Smooth muscle cell (in vitro differentiated cells): ENCODE measurements at regions not wholly inside any gene's neighbourhood (a gene's known extent, or its start where the extent isn't known, plus 50 kb on each side); places are given as distances from the start of the nearest gene placed in this dataset.
A peak's percentile ranks its signal among the peaks of the same experiment; 100 is the strongest.

Experiments used
- DNase-seq: peaks from one replicate; lab custom pipeline; 2025; ENCODE audit not compliant: unreplicated experiment; lab: John Stamatoyannopoulos, UW
- H2AFZ ChIP-seq: fragments of 200-600 bp; sonication (generic); 2 replicates; pipeline ENCODE4 v1.6.0; 2016; ENCODE audit warnings: antibody characterized with exemption, low read depth, mild to moderate bottlenecking
- H3F3A ChIP-seq: fragments of 200-600 bp; sonication (generic); 2 replicates; pipeline ENCODE4 v1.6.0; 2017; ENCODE audit warnings: antibody characterized with exemption, low read depth
- H3K27ac ChIP-seq: fragments of 200-600 bp; sonication (generic); 2 replicates; pipeline ENCODE4 v1.5.1; 2016; ENCODE audit warnings: low read depth, mild to moderate bottlenecking
- H3K27me3 ChIP-seq: fragments of 200-600 bp; sonication (generic); 2 replicates; pipeline ENCODE4 v1.6.1; 2016; ENCODE audit warnings: low read depth, mild to moderate bottlenecking
- H3K36me3 ChIP-seq: fragments of 200-600 bp; sonication (generic); 2 replicates; pipeline ENCODE4 v1.5.1; 2016; ENCODE audit warnings: low read depth
- H3K4me1 ChIP-seq: fragments of 200-600 bp; sonication (generic); 2 replicates; pipeline ENCODE4 v1.5.1; 2016; ENCODE audit warnings: low read depth
- H3K4me2 ChIP-seq: fragments of 200-600 bp; sonication (generic); 2 replicates; pipeline ENCODE4 v1.6.0; 2016; ENCODE audit warnings: mild to moderate bottlenecking
- H3K4me3 ChIP-seq: fragments of 200-600 bp; sonication (generic); 2 replicates; pipeline ENCODE4 v1.5.1; 2016; ENCODE audit warnings: mild to moderate bottlenecking
- H3K79me2 ChIP-seq: fragments of 200-600 bp; sonication (generic); 2 replicates; pipeline ENCODE4 v1.6.0; 2016; ENCODE audit warnings: low read depth, mild to moderate bottlenecking
- H3K9ac ChIP-seq: fragments of 200-600 bp; sonication (generic); 2 replicates; pipeline ENCODE4 v1.6.0; 2016; ENCODE audit warnings: low read depth
- H3K9me3 ChIP-seq: fragments of 200-600 bp; sonication (generic); replicated peaks from 2 replicates; pipeline ENCODE4 v1.5.1; 2016; ENCODE audit warnings: low read depth
- H4K20me1 ChIP-seq: fragments of 200-600 bp; sonication (generic); 2 replicates; pipeline ENCODE4 v1.6.0; 2016; ENCODE audit warnings: low read depth
- WGBS: methylation state at CpG from one replicate; pipeline ENCODE4 v1.1.7; 2016; ENCODE audit warnings: low lambda C conversion rate; 5-methylcytosine and 5-hydroxymethylcytosine counted together
- TF ChIP-seq, protein P1 (sequence below): fragments of 200-600 bp; sonication (generic); IDR thresholded peaks from 2 replicates; pipeline ENCODE4 v1.5.1; 2017; ENCODE audit warnings: borderline replicate concordance, mild to moderate bottlenecking, antibody characterized with exemption; ENCODE audit not compliant: insufficient read depth, poor library complexity, severe bottlenecking

GRCh38 chr6:4318321-4318720, 182.9 kb upstream of the ECI2 start:
- Histone ChIP-seq H3K36me3 (no peaks in the 10 kb centered on the region), H3K27me3 (no peaks in the 10 kb centered on the region), H3K9me3 (no peaks in the 10 kb centered on the region), H3F3A (peaks cover 26% of the 10 kb centered on the region), H4K20me1 (no peaks in the 10 kb centered on the region), H3K4me3 (no peak overlapping the region), H3K9ac (no peak overlapping the region), H2AFZ (peak overlapping the region; percentile 21), H3K4me1 (peaks cover 19% of the 10 kb centered on the region), H3K79me2 (no peaks in the 10 kb centered on the region), H3K27ac (peak overlapping the region; percentile 98), H3K4me2 (no peak overlapping the region)
- WGBS, result 79% methylated on average over 2 of the region's 2 CpGs
- DNase-seq, result no peak
- TF ChIP-seq, protein P1, sequence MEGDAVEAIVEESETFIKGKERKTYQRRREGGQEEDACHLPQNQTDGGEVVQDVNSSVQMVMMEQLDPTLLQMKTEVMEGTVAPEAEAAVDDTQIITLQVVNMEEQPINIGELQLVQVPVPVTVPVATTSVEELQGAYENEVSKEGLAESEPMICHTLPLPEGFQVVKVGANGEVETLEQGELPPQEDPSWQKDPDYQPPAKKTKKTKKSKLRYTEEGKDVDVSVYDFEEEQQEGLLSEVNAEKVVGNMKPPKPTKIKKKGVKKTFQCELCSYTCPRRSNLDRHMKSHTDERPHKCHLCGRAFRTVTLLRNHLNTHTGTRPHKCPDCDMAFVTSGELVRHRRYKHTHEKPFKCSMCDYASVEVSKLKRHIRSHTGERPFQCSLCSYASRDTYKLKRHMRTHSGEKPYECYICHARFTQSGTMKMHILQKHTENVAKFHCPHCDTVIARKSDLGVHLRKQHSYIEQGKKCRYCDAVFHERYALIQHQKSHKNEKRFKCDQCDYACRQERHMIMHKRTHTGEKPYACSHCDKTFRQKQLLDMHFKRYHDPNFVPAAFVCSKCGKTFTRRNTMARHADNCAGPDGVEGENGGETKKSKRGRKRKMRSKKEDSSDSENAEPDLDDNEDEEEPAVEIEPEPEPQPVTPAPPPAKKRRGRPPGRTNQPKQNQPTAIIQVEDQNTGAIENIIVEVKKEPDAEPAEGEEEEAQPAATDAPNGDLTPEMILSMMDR, result no peak

- DNase-seq, result no peak
Observed at GRCh38 chr6:4316867-4317400, 181.6 kb upstream of the ECI2 start.

DNA sequence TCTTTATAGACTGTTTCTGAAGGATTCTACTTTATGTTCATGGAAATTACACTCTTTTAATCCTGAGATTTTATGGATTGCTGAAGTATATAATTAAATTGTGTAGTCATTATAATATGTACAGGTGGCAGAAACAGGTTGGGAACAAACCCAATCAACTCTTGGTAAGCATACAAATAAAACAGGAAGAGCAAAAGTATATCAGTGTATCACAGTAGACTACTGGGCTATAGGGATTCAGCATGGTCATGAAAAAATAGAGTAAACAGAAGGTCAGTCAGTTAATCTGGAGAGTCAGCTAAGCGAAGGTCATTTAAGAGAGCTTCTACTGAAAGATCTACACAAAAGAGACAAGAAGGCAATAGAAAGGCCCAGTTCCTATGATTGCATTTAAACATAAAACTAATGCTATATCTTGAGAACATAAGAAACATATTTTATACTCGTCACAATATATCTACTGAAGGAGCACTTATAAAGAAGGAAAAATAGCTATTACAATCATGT, 178.9 kb upstream of the ECI2 start:
- WGBS, result 50% methylated on average over 2 of the region's 2 CpGs
- Histone ChIP-seq H3K79me2 (no peaks in the 10 kb centered on the region), H3K4me1 (peaks cover 8% of the 10 kb centered on the region), H3F3A (no peaks in the 10 kb centered on the region), H3K36me3 (no peaks in the 10 kb centered on the region), H4K20me1 (no peaks in the 10 kb centered on the region), H3K27me3 (no peaks in the 10 kb centered on the region), H3K27ac (peak overlapping the region; percentile 84), H3K4me3 (no peak overlapping the region), H3K4me2 (no peak overlapping the region), H3K9me3 (no peaks in the 10 kb centered on the region), H2AFZ (no peak overlapping the region), H3K9ac (no peak overlapping the region)
- TF ChIP-seq, protein P1, result no peak
- DNase-seq, result no peak

More at GRCh38 chr6:4316867-4317400, 181.6 kb upstream of the ECI2 start:
- peak overlapping the region; percentile 98 for H3K27ac ChIP-seq
- H3F3A ChIP-seq, result peaks cover 17% of the 10 kb centered on the region
- TF ChIP-seq, protein P1, result no peak
- peak overlapping the region; percentile 53 for H2AFZ ChIP-seq
- H3K4me3 ChIP-seq, result no peak overlapping the region
- H3K36me3 ChIP-seq, result no peaks in the 10 kb centered on the region
- H3K4me2 ChIP-seq, result peak overlapping the region; percentile 49
- H3K4me1 ChIP-seq, result peaks cover 12% of the 10 kb centered on the region
- H3K9me3 ChIP-seq, result no peaks in the 10 kb centered on the region
- WGBS, result 35% methylated on average over 9 of the region's 9 CpGs
- no peaks in the 10 kb centered on the region for H4K20me1 ChIP-seq
- H3K79me2 ChIP-seq, result no peaks in the 10 kb centered on the region
- peak overlapping the region; percentile 22 for H3K9ac ChIP-seq
- H3K27me3 ChIP-seq, result no peaks in the 10 kb centered on the region
